ENCODE measurements at regions not wholly inside any gene's neighbourhood (a gene's known extent, or its start where the extent isn't known, plus 50 kb on each side); places are given as distances from the start of the nearest gene placed in this dataset.

DNA sequence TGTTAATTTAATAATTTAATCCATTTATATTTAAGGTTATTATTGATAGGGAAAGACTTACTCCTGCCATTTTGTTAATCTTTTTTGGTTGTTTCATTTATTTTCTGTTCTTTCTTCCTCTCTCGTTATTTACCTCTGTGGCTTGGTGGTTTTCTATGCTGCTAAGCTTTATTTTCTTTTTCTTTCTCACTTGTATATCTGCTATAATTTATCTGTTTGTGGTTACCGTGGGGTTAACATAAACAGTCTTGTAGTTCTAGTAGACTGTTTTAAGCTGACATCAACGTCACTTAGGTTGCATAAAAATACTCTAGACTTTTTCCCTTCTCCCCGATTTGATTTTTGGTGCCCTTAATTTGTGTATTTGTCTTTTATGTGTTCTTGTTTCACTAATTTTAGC lies 381.3 kb upstream of the SPTLC3 start:
- no peaks in the 10 kb centered on the region for H3K36me3 ChIP-seq (replicated peaks in 1 of 2; ENCODE audit: control insufficient read depth in 1 of 2, insufficient read depth in 2 of 2, low read length in 2 of 2)
- Mint-ChIP-seq H3K4me3 (no peak overlapping the region), H3K4me1 (no peaks in the 10 kb centered on the region), H3K36me3 (no peaks in the 10 kb centered on the region), H3K9me3 (peaks cover 0 to 15% (median 9%) of the 10 kb centered on the region in 7 donors), H3K27me3 (ENCODE audit: low read depth in 3 of 3) (peaks cover 0 to 2% (median 1%) of the 10 kb centered on the region in 3 donors), H3K27ac (no peak overlapping the region)
- no peaks in the 10 kb centered on the region for H3K27me3 ChIP-seq (ENCODE audit: control insufficient read depth in 2 of 2, insufficient read depth in 2 of 2, low read length in 2 of 2)
- H3K9me3 ChIP-seq (replicated peaks in 1 of 2; ENCODE audit: control insufficient read depth in 1 of 2, insufficient read depth in 1 of 2, low read length in 2 of 2) = peaks cover 6 to 11% of the 10 kb centered on the region in 2 donors
- intact Hi-C loops (cut with micrococcal nuclease) = no loop called here
- WGBS (ENCODE audit: insufficient coverage) = no CpG with 5 or more reads among the region's 4 CpGs
- H3K27ac ChIP-seq (ENCODE audit: low read depth in 1 of 2, low read length in 2 of 2) = no peak overlapping the region
- no peak for DNase-seq
- H3K79me2 ChIP-seq (ENCODE audit: insufficient read depth, low read length) = no peaks in the 10 kb centered on the region
- TF ChIP-seq, protein P1, sequence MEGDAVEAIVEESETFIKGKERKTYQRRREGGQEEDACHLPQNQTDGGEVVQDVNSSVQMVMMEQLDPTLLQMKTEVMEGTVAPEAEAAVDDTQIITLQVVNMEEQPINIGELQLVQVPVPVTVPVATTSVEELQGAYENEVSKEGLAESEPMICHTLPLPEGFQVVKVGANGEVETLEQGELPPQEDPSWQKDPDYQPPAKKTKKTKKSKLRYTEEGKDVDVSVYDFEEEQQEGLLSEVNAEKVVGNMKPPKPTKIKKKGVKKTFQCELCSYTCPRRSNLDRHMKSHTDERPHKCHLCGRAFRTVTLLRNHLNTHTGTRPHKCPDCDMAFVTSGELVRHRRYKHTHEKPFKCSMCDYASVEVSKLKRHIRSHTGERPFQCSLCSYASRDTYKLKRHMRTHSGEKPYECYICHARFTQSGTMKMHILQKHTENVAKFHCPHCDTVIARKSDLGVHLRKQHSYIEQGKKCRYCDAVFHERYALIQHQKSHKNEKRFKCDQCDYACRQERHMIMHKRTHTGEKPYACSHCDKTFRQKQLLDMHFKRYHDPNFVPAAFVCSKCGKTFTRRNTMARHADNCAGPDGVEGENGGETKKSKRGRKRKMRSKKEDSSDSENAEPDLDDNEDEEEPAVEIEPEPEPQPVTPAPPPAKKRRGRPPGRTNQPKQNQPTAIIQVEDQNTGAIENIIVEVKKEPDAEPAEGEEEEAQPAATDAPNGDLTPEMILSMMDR (IDR thresholded peaks at IDR 0.05) = no peak
- H3K9ac ChIP-seq (ENCODE audit: insufficient read depth, low read length, poor library complexity, severe bottlenecking) = no peak overlapping the region
- H4K20me1 ChIP-seq (ENCODE audit: insufficient read depth, low read length) = no peaks in the 10 kb centered on the region
- H3K4me3 ChIP-seq (replicated peaks in 1 of 3; ENCODE audit: low read depth in 2 of 3, low read length in 3 of 3) = no peak overlapping the region
- no peak overlapping the region for H2AFZ ChIP-seq (ENCODE audit: insufficient read depth, low read depth, low read length, poor library complexity, severe bottlenecking)
- H3K4me2 ChIP-seq (replicated peaks; ENCODE audit: extremely low read depth, low read length, poor library complexity, severe bottlenecking) = no peak overlapping the region
- no peaks in the 10 kb centered on the region for H3K4me1 ChIP-seq (ENCODE audit: control insufficient read depth in 1 of 2, insufficient read depth in 2 of 2, low read length in 2 of 2)

DNA sequence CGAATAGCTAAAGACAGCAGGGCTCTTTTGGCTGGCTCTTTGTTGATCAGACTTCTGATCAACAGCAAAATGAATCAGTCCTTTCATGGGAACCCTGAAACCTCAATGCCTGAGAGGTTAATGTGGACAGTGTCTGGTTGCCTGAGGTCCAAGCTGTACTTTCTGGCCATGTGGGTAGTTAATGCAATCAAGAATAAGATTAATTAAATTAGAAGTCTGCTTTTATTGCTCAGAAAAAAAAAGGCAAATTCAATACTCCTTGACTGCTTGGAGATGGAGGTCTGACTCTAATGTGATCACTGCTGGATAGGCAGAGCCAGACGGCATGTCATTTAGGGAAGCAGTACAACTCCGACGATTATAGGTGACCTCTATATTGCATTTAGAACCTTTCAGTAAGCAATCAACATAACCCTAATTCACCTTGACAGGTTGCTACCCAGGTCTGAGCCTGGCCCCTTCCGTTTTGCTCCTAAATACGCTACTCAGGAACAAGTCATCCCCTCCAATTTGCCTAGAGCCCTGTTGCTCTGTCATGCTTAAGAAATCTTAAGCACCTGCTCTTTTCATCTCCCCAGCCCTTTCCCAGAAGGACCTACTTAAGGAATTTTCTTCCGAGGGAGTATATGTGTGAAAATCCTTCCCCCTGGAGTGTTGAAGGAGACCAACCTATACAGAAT lies 370.0 kb upstream of the SPTLC3 start:
- H3K4me3 ChIP-seq (replicated peaks in 1 of 3; ENCODE audit: low read depth in 2 of 3, low read length in 3 of 3) = no peak overlapping the region
- 94% methylated on average over 6 of the region's 7 CpGs for WGBS (ENCODE audit: insufficient coverage)
- no peaks in the 10 kb centered on the region for H3K4me1 ChIP-seq (ENCODE audit: control insufficient read depth in 1 of 2, insufficient read depth in 2 of 2, low read length in 2 of 2)
- H3K36me3 Mint-ChIP-seq = no peaks in the 10 kb centered on the region
- H3K9ac ChIP-seq (ENCODE audit: insufficient read depth, low read length, poor library complexity, severe bottlenecking) = no peak overlapping the region
- H3K27ac Mint-ChIP-seq = no peak overlapping the region
- no peak for DNase-seq
- H3K27ac ChIP-seq (ENCODE audit: low read depth in 1 of 2, low read length in 2 of 2) = no peak overlapping the region
- TF ChIP-seq, protein P1 (IDR thresholded peaks at IDR 0.05) = no peak
- peaks cover 0 to 2% (median 0%) of the 10 kb centered on the region in 3 donors for H3K27me3 Mint-ChIP-seq (ENCODE audit: low read depth in 3 of 3)
- no peaks in the 10 kb centered on the region for H3K4me1 Mint-ChIP-seq
- H2AFZ ChIP-seq (ENCODE audit: insufficient read depth, low read depth, low read length, poor library complexity, severe bottlenecking) = no peak overlapping the region
- no peaks in the 10 kb centered on the region for H4K20me1 ChIP-seq (ENCODE audit: insufficient read depth, low read length)
- H3K79me2 ChIP-seq (ENCODE audit: insufficient read depth, low read length) = no peaks in the 10 kb centered on the region
- H3K4me2 ChIP-seq (replicated peaks; ENCODE audit: extremely low read depth, low read length, poor library complexity, severe bottlenecking) = no peak overlapping the region
- H3K4me3 Mint-ChIP-seq = no peak overlapping the region
- no peaks in the 10 kb centered on the region for H3K36me3 ChIP-seq (replicated peaks in 1 of 2; ENCODE audit: control insufficient read depth in 1 of 2, insufficient read depth in 2 of 2, low read length in 2 of 2)
- intact Hi-C loops (cut with micrococcal nuclease) = no loop called here
- H3K27me3 ChIP-seq (ENCODE audit: control insufficient read depth in 2 of 2, insufficient read depth in 2 of 2, low read length in 2 of 2) = no peaks in the 10 kb centered on the region
- H3K9me3 ChIP-seq (replicated peaks in 1 of 2; ENCODE audit: control insufficient read depth in 1 of 2, insufficient read depth in 1 of 2, low read length in 2 of 2) = peaks cover 0 to 2% of the 10 kb centered on the region in 2 donors
- H3K9me3 Mint-ChIP-seq = peaks cover 0 to 6% (median 2%) of the 10 kb centered on the region in 7 donors

Measured in CD14-positive monocyte (primary cell).